Lower leg skin (tissue), 4 donors: ENCODE measurements at regions not wholly inside any gene's neighbourhood (a gene's known extent, or its start where the extent isn't known, plus 50 kb on each side); places are given as distances from the start of the nearest gene placed in this dataset.

Source experiments
- DNase-seq, 2 donors: peaks; one replicate each; pipeline ENCODE4 v3.0.0-alpha.2; 2019; ENCODE audit warnings: low spot score in 2 of 2
- H3K4me3 ChIP-seq: fragments of 200-600 bp; sonication (generic); 2 replicates; pipeline ENCODE4 v1.5.1; 2017; ENCODE audit warnings: mild to moderate bottlenecking, low read depth; ENCODE audit not compliant: poor library complexity, severe bottlenecking
- CTCF ChIP-seq, 3 donors: fragments of 450-650 bp; IDR thresholded peaks; one replicate each; pipeline ENCODE4 v1.5.1; 2016; ENCODE audit warnings: antibody characterized with exemption in 3 of 3, mild to moderate bottlenecking in 3 of 3, moderate library complexity in 2 of 3
- POLR2A ChIP-seq, 2 donors: fragments of 450-650 bp; IDR thresholded peaks; one replicate each; pipeline ENCODE4 v1.6.1; 2016 to 2017; ENCODE audit warnings: antibody characterized with exemption in 2 of 2, mild to moderate bottlenecking in 1 of 2, moderate library complexity in 1 of 2
- WGBS, 2 donors: methylation state at CpG; one replicate each; pipeline ENCODE4 v1.1.5; 2018; 5-methylcytosine and 5-hydroxymethylcytosine counted together
- intact Hi-C: fragments of 100-400 bp; cut with DNase I; formaldehyde crosslinking; loops from one replicate; pipeline ENCODE4 v1.15.0; 2023; ENCODE audit warnings: low total_unique reads

- TF ChIP-seq CTCF (IDR thresholded peaks at IDR 0.05) (no peak), POLR2A (IDR thresholded peaks at IDR 0.05) (no peak)
- DNase-seq, result no peak
- WGBS, 2 donors, result 64 to 69% methylated on average over 3 of the region's 3 CpGs
- intact Hi-C loops, result no loop called here
- H3K4me3 ChIP-seq, result no peak overlapping the region
Observed at GRCh38 chr7:45454771-45455170, 119.4 kb upstream of the ADCY1 start.

GRCh38 chr7:45455662-45456061 is 118.5 kb upstream of the ADCY1 start:
- intact Hi-C loops, result no loop called here
- H3K4me3 ChIP-seq, result no peak overlapping the region
- DNase-seq, result no peak
- TF ChIP-seq CTCF (IDR thresholded peaks at IDR 0.05), result no peak
- no peak for TF ChIP-seq POLR2A (IDR thresholded peaks at IDR 0.05)
- 63 to 90% methylated on average over 4 of the region's 4 CpGs for WGBS, 2 donors

DNA sequence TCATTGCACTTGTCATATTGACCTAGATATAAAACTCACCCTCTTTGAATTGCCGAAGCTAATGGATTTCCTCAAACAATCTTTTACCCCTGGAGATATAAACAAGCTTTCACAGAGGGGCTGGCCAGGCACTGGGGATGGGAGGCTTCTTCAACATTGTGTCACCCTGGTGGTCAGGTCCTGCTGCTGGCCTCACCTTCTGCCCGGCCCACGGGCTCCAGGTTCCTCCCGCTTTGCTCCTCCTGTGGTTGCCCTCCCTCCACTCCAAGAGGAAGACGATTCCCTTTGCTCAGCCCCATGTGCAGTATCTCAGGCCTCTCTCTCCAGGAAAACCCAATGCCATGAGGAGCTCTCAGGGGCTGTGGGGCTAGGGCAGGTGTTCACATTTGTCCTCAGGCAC is 118.1 kb upstream of the ADCY1 start:
- H3K4me3 ChIP-seq, result no peak overlapping the region
- DNase-seq, result no peak
- WGBS, 2 donors, result 78 to 83% methylated on average over 5 of the region's 5 CpGs
- intact Hi-C loops, result no loop called here
- TF ChIP-seq CTCF (IDR thresholded peaks at IDR 0.05) (no peak), POLR2A (IDR thresholded peaks at IDR 0.05) (no peak)

GRCh38 chr7:45456747-45457524 is 117.2 kb upstream of the ADCY1 start:
- TF ChIP-seq POLR2A (IDR thresholded peaks at IDR 0.05) (no peak), CTCF (IDR thresholded peaks at IDR 0.05) (no peak)
- H3K4me3 ChIP-seq, result no peak overlapping the region
- 68 to 83% methylated on average over 5 of the region's 5 CpGs for WGBS, 2 donors
- DNase-seq, result no peak
- intact Hi-C loops, result no loop called here

- no peak for TF ChIP-seq POLR2A (IDR thresholded peaks at IDR 0.05)
- TF ChIP-seq CTCF (IDR thresholded peaks at IDR 0.05), result no peak
- DNase-seq, result no peak
- intact Hi-C loops, result no loop called here
- no peak overlapping the region for H3K4me3 ChIP-seq
- 28 to 33% methylated on average over 3 of the region's 3 CpGs for WGBS, 2 donors
Observed at GRCh38 chr7:45457591-45457990, 116.6 kb upstream of the ADCY1 start.

DNA sequence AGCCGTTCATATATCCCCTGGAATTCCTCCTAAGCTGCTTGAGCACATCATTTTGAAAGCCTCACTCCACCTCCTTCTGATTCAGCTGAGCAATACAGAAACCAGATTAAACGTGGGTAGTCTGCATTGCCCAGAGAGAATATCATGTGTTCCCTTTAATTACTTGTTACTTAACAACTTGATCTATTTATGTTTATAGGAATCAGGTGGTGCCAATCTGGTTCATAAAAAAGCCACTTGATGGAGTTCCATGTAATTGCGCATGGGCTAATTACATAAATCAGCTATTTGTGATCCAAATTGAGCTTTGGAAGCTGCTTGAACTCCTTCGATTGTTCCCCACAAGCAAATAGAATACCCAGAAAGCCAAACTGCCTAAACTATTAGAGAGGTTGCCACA is 114.7 kb upstream of the ADCY1 start:
- no peak for DNase-seq
- H3K4me3 ChIP-seq, result no peak overlapping the region
- 43 to 44% methylated on average over 4 of the region's 4 CpGs for WGBS, 2 donors
- no peak for TF ChIP-seq CTCF (IDR thresholded peaks at IDR 0.05)
- no peak for TF ChIP-seq POLR2A (IDR thresholded peaks at IDR 0.05)
- intact Hi-C loops, result no loop called here
